Uterus (tissue), 3 donors: ENCODE measurements at regions not wholly inside any gene's neighbourhood (a gene's known extent, or its start where the extent isn't known, plus 50 kb on each side); places are given as distances from the start of the nearest gene placed in this dataset.

Experiments used
- DNase-seq, 2 donors: peaks; one replicate each; pipeline ENCODE4 v3.0.0-alpha.2; 2019 to 2020
- H3K27ac ChIP-seq, 2 donors: fragments of 200-600 bp; sonication (generic); 1 replicate in 1 of 2; 2 replicates in 1 of 2; pipeline ENCODE4 v1.5.1; 2016 to 2018
- H3K27me3 ChIP-seq, 2 donors: fragments of 200-600 bp; sonication (generic); one replicate each; pipeline ENCODE4 v1.5.1; 2018 to 2019; ENCODE audit warnings: control low read depth in 1 of 2
- H3K36me3 ChIP-seq, 2 donors: fragments of 200-600 bp; sonication (generic); one replicate each; pipeline ENCODE4 v1.5.1; 2019; ENCODE audit warnings: control low read depth in 1 of 2
- H3K4me1 ChIP-seq, 2 donors: fragments of 200-600 bp; sonication (generic); one replicate each; pipeline ENCODE4 v1.5.1; 2018 to 2019; ENCODE audit warnings: control low read depth in 1 of 2
- H3K4me3 ChIP-seq, 2 donors: fragments of 200-600 bp; sonication (generic); 1 replicate in 1 of 2; 2 replicates in 1 of 2; pipeline ENCODE4 v1.5.1; 2018 to 2019; ENCODE audit warnings: mild to moderate bottlenecking in 1 of 2
- H3K9me3 ChIP-seq, 2 donors: fragments of 200-600 bp; sonication (generic); one replicate each; pipeline ENCODE4 v1.5.1; 2019; ENCODE audit warnings: control low read depth in 1 of 2
- POLR2A ChIP-seq, 2 donors: fragments of 450-650 bp; IDR thresholded peaks; one replicate each; pipeline ENCODE4 v1.6.1; 2016; ENCODE audit warnings: antibody characterized with exemption in 2 of 2, mild to moderate bottlenecking in 1 of 2, moderate library complexity in 1 of 2
- intact Hi-C: fragments of 100-400 bp; cut with DNase I; formaldehyde crosslinking; loops from one replicate; pipeline ENCODE4 v1.15.1; 2023; ENCODE audit warnings: low total_unique reads
- TF ChIP-seq, protein P1 (sequence below), 4 experiments: fragments of 200-600 bp in 2 of 4; fragments of 450-650 bp in 2 of 4; sonication (generic) in 2 of 4; IDR thresholded peaks; one replicate each; pipeline ENCODE4 v1.5.1; 2016 to 2019; ENCODE audit warnings: antibody characterized with exemption in 4 of 4, mild to moderate bottlenecking in 2 of 4, moderate library complexity in 1 of 4
- donor health status: DM: yes; HTN: yes; CAD: no.

DNA sequence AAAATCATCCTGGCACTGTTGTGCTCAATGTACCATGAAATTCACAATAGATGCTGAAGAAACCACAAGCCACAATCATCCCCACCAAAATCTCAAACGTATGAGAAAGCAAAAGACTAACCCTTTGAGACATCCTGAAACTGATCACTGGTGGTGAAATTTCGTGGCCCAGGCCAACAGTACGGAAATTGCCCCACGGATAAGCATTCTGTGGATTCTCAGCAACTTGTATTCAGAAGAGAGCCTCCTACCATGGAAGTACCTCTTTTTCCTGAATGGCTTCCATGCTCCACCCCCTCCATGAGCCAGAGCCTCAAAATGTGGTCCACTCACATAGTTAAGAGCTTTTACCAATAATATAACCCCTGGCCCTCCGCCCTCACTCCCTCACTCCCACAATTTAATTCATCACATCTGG is 163.9 kb upstream of the AUTS2 start:
- Histone ChIP-seq H3K27ac (no peak overlapping the region), H3K36me3 (no peaks in the 10 kb centered on the region), H3K27me3 (no peaks in the 10 kb centered on the region), H3K4me3 (no peak overlapping the region), H3K4me1 (peaks cover 0 to 13% of the 10 kb centered on the region in 2 donors), H3K9me3 (no peaks in the 10 kb centered on the region)
- TF ChIP-seq, protein P1, sequence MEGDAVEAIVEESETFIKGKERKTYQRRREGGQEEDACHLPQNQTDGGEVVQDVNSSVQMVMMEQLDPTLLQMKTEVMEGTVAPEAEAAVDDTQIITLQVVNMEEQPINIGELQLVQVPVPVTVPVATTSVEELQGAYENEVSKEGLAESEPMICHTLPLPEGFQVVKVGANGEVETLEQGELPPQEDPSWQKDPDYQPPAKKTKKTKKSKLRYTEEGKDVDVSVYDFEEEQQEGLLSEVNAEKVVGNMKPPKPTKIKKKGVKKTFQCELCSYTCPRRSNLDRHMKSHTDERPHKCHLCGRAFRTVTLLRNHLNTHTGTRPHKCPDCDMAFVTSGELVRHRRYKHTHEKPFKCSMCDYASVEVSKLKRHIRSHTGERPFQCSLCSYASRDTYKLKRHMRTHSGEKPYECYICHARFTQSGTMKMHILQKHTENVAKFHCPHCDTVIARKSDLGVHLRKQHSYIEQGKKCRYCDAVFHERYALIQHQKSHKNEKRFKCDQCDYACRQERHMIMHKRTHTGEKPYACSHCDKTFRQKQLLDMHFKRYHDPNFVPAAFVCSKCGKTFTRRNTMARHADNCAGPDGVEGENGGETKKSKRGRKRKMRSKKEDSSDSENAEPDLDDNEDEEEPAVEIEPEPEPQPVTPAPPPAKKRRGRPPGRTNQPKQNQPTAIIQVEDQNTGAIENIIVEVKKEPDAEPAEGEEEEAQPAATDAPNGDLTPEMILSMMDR (IDR thresholded peaks at IDR 0.05): no peak
- TF ChIP-seq POLR2A (IDR thresholded peaks at IDR 0.05): no peak
- intact Hi-C loops: no loop called here
- no peak for DNase-seq

DNA sequence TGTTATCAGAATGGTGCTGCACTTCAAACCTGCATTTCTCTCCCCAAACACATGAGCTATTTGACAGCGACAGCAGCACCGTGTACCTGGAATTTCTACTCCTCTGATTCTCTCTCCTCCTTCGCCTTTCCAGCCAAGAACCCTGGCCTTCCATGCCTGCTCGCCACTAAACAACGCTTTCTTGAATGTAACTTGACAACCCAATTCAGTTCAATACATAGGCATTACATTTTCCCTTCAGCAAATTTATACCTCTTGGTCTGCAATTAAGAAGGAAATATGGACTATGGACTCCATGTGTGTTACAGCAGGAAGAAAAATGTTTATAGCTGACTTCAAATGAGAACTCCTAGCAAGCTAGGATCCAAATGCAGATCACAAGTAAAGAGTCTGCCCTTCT is 162.6 kb upstream of the AUTS2 start:
- Histone ChIP-seq H3K4me3 (no peak overlapping the region), H3K9me3 (no peaks in the 10 kb centered on the region), H3K27me3 (no peaks in the 10 kb centered on the region), H3K4me1 (no peaks in the 10 kb centered on the region), H3K36me3 (no peaks in the 10 kb centered on the region), H3K27ac (no peak overlapping the region)
- intact Hi-C loops: no loop called here
- TF ChIP-seq, protein P1 (IDR thresholded peaks at IDR 0.05): no peak
- TF ChIP-seq POLR2A (IDR thresholded peaks at IDR 0.05): no peak
- DNase-seq: no peak

DNA sequence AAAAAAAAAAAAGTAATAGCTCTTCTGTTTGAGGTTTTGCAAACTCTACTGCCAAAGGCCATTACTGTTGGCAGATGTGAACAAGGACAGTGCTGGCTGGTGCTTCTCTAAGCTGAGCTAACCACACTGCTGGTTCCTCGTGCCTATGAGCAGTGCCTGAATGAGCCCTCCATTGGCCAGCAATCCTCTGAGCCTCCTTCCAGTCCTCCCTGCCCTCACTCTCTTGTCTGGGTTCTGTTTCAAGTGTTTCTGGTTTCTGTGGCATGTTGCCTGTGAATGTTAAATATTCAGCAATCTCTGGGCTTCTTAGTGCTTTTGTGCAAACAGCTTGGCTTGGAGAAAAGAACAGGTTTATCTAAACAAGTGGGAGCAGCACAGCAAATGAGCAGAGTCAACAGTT is 161.3 kb upstream of the AUTS2 start:
- Histone ChIP-seq H3K9me3 (no peaks in the 10 kb centered on the region), H3K4me3 (no peak overlapping the region), H3K36me3 (no peaks in the 10 kb centered on the region), H3K4me1 (no peaks in the 10 kb centered on the region), H3K27ac (no peak overlapping the region), H3K27me3 (no peaks in the 10 kb centered on the region)
- DNase-seq: no peak
- intact Hi-C loops: no loop called here
- no peak for TF ChIP-seq POLR2A (IDR thresholded peaks at IDR 0.05)
- TF ChIP-seq, protein P1 (IDR thresholded peaks at IDR 0.05): no peak

DNA sequence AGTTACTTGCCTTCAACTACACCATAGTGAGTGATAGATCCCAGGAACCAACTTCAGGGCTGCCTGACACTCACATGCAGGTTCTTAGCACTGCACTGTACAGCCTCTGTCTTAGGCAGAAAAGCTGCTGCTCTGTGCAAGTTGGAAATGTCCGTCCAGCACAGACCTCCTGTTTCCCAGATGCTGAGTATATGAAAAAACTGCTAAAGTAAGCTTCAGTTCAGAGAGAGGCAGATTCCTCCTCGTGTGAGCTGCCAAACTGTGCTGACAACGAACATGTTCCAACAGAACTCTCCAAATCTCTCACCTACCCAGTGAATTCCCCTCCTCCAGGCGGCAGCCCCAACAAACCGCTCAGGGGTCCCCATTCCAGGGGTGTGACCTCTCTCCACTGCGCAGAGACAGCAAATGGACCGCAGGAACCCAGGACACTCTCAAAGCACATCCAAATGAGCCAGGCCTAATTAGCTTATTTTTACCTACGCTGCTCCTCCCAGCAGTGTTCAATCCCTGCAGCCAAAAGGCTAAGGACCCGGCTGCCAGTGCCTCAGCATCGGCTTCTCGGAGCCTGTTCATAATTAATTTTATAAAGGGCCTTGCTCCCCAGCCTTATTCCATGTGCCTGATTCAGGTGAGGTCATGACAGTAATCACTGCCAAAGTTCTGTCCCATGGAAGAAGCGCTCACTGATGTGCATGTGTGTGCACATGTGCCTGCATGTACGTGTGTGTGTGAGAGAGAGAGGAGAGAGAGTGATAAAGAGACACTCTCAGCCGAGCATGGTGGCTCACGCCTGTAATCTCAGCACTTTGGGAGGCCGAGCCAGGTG is 159.5 kb upstream of the AUTS2 start:
- intact Hi-C loops: no loop called here
- Histone ChIP-seq H3K4me3 (no peak overlapping the region), H3K27me3 (no peaks in the 10 kb centered on the region), H3K4me1 (no peaks in the 10 kb centered on the region), H3K27ac (peak overlapping the region in 1 of 2 donors; percentile 4), H3K36me3 (no peaks in the 10 kb centered on the region), H3K9me3 (no peaks in the 10 kb centered on the region)
- TF ChIP-seq, protein P1 (IDR thresholded peaks at IDR 0.05): no peak
- no peak for TF ChIP-seq POLR2A (IDR thresholded peaks at IDR 0.05)
- DNase-seq: peak; percentile 21 to 23

DNA sequence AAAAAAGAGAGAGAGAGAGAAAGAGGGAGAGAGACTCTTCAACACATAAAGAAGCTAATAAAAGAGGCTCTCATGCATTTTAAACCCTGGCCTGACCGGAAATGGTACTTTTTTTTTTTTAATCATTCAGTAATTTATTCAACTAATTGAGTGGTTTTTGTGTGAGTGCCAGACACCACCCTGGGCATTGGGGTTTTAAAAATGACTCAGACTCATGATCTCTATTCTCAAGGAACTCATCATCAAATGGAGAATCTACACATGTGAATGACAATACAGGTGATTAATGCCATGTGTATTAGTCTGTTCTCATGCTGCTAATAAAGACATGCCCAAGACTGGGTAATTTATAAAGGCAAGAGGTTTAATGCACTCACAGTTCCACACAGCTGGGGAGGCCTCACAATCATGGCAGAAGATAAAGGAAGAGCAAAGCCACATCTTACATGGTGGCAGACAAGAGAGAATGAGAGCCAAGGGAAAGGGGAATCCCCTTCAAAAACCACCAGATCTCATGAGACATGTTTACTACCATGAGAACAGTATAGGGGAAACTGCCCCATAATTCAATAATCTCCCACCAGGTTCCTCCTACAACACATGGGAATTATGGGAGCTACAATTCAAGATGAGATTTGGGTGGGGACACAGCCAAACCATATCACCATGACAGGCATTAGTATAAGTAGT is 158.5 kb upstream of the AUTS2 start:
- no peak for DNase-seq
- H3K4me3 ChIP-seq: no peak overlapping the region
- no peaks in the 10 kb centered on the region for H3K36me3 ChIP-seq
- H3K9me3 ChIP-seq: no peaks in the 10 kb centered on the region
- intact Hi-C loops: no loop called here
- TF ChIP-seq POLR2A (IDR thresholded peaks at IDR 0.05): no peak
- TF ChIP-seq, protein P1 (IDR thresholded peaks at IDR 0.05): no peak
- no peaks in the 10 kb centered on the region for H3K27me3 ChIP-seq
- H3K4me1 ChIP-seq: no peaks in the 10 kb centered on the region
- no peak overlapping the region for H3K27ac ChIP-seq
